ENCODE measurements at regions not wholly inside any gene's neighbourhood (a gene's known extent, or its start where the extent isn't known, plus 50 kb on each side); places are given as distances from the start of the nearest gene placed in this dataset.

DNA sequence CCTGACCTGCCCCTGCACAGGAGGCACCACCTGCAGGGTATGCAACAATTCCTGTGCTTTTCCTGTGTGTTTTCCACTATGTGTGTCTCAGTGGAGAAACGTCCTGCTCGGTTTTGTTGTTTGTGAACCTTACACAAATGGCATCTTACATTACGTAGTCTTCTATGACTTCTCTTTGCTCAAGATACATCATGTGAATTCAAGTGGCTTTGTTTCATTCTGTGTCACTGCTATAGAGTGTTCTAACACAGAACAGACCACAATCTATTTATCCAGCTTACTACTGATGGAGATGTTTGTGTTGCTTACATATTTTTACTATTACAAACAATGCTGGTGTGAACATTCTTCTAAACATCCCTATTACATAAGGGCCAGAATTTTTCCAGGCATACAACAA, 97.7 kb downstream of the ANKRD10 start:
- TF ChIP-seq POLR2A (IDR thresholded peaks at IDR 0.05) (no peak), CTCF (IDR thresholded peaks at IDR 0.05 in 8 of 11, conservative IDR thresholded peaks at IDR 0.05 in 3 of 11) (no peak)

Measured in spleen (tissue), 7 donors.